H9 (cell line): ENCODE measurements at regions not wholly inside any gene's neighbourhood (a gene's known extent, or its start where the extent isn't known, plus 50 kb on each side); places are given as distances from the start of the nearest gene placed in this dataset.

ENCODE experiments used
- DNase-seq: peaks from one replicate; pipeline ENCODE4 v3.0.0-alpha.2; 2017
- H2AFZ ChIP-seq: one replicate; pipeline ENCODE4 v1.6.1; 2013; ENCODE audit warnings: mild to moderate bottlenecking, low read length, control low read depth, moderate library complexity
- H2AK5ac ChIP-seq: 2 replicates; pipeline ENCODE4 v1.6.1; 2013; ENCODE audit warnings: low read length, control low read depth, mixed read lengths; ENCODE audit not compliant: insufficient read length
- H2BK120ac ChIP-seq: one replicate; pipeline ENCODE4 v1.6.1; 2013; ENCODE audit warnings: low read depth, mild to moderate bottlenecking, low read length, control low read depth, inconsistent platforms; ENCODE audit not compliant: poor library complexity, severe bottlenecking
- H2BK12ac ChIP-seq: 2 replicates; pipeline ENCODE4 v1.6.1; 2013; ENCODE audit warnings: low read length, control low read depth, mixed read lengths, low read depth; ENCODE audit not compliant: insufficient read length
- H2BK15ac ChIP-seq: 2 replicates; pipeline ENCODE4 v1.6.1; 2013; ENCODE audit warnings: low read depth, low read length, control low read depth
- H2BK20ac ChIP-seq: one replicate; pipeline ENCODE4 v1.6.1; 2013; ENCODE audit warnings: low read depth, mild to moderate bottlenecking, low read length, control low read depth, inconsistent platforms; ENCODE audit not compliant: poor library complexity, severe bottlenecking
- H2BK5ac ChIP-seq: 2 replicates; pipeline ENCODE4 v1.6.1; 2013; ENCODE audit warnings: low read length, control low read depth, mixed read lengths; ENCODE audit not compliant: insufficient read length
- H3K14ac ChIP-seq: 2 replicates; pipeline ENCODE4 v1.6.1; 2013; ENCODE audit warnings: low read length, control low read depth; ENCODE audit not compliant: insufficient read depth
- H3K18ac ChIP-seq: 2 replicates; pipeline ENCODE4 v1.6.1; 2013; ENCODE audit warnings: low read depth, mild to moderate bottlenecking, mixed read lengths, low read length, control low read depth; ENCODE audit not compliant: insufficient read length
- H3K23ac ChIP-seq: 2 replicates; pipeline ENCODE4 v1.6.1; 2013; ENCODE audit warnings: low read length, control low read depth, mixed read lengths, low read depth; ENCODE audit not compliant: insufficient read length
- H3K23me2 ChIP-seq: 2 replicates; pipeline ENCODE4 v1.6.1; 2013; ENCODE audit warnings: low read depth, mild to moderate bottlenecking, mixed read lengths, low read length, control low read depth; ENCODE audit not compliant: insufficient read length, poor library complexity, severe bottlenecking
- H3K27ac ChIP-seq: 2 replicates; pipeline ENCODE4 v1.5.1; 2013; ENCODE audit warnings: low read length, control low read depth, mixed read lengths, low read depth; ENCODE audit not compliant: insufficient read length
- H3K27me3 ChIP-seq: 2 replicates; pipeline ENCODE4 v1.6.1; 2013; ENCODE audit warnings: low read length, control low read depth, inconsistent platforms; ENCODE audit not compliant: insufficient read depth
- H3K4ac ChIP-seq: 2 replicates; pipeline ENCODE4 v1.6.1; 2013; ENCODE audit warnings: low read depth, mild to moderate bottlenecking, control low read depth, inconsistent platforms, low read length, moderate library complexity
- H3K4me1 ChIP-seq: 2 replicates; pipeline ENCODE4 v1.6.1; 2013; ENCODE audit warnings: low read length, control low read depth, inconsistent platforms; ENCODE audit not compliant: insufficient read depth
- H3K4me2 ChIP-seq: 2 replicates; pipeline ENCODE4 v1.6.1; 2013; ENCODE audit warnings: low read length, control low read depth, mixed read lengths; ENCODE audit not compliant: insufficient read length, insufficient read depth
- H3K56ac ChIP-seq: 2 replicates; pipeline ENCODE4 v1.6.1; 2013; ENCODE audit warnings: low read depth, mild to moderate bottlenecking, mixed read lengths, low read length, control low read depth; ENCODE audit not compliant: insufficient read length
- H3K79me1 ChIP-seq: 2 replicates; pipeline ENCODE4 v1.6.1; 2013; ENCODE audit warnings: low read depth, mild to moderate bottlenecking, moderate library complexity, low read length, control low read depth, inconsistent platforms; ENCODE audit not compliant: insufficient read depth, poor library complexity, severe bottlenecking
- H3K79me2 ChIP-seq: 2 replicates; pipeline ENCODE4 v1.6.1; 2013; ENCODE audit warnings: low read length, control low read depth, inconsistent platforms; ENCODE audit not compliant: insufficient read depth
- H3K9ac ChIP-seq: 2 replicates; pipeline ENCODE4 v1.6.1; 2013; ENCODE audit warnings: low read length, control low read depth, mixed read lengths; ENCODE audit not compliant: insufficient read length; ENCODE audit errors: extremely low read depth
- H3K9me3 ChIP-seq: one replicate; pipeline ENCODE4 v1.6.1; 2013; ENCODE audit warnings: low read depth, low read length, inconsistent platforms; ENCODE audit not compliant: control insufficient read depth
- H3T11ph ChIP-seq: one replicate; pipeline ENCODE4 v1.6.1; 2013; ENCODE audit warnings: mild to moderate bottlenecking, low read length, control low read depth, inconsistent platforms
- H4K20me1 ChIP-seq: one replicate; pipeline ENCODE4 v1.6.1; 2013; ENCODE audit not compliant: control insufficient read depth, insufficient read length, insufficient read depth
- H4K5ac ChIP-seq: 2 replicates; pipeline ENCODE4 v1.6.1; 2013; ENCODE audit warnings: low read depth, mild to moderate bottlenecking, mixed read lengths, low read length, control low read depth; ENCODE audit not compliant: insufficient read length
- H4K8ac ChIP-seq: replicated peaks from 2 replicates; pipeline ENCODE4 v1.6.1; 2013; ENCODE audit warnings: low read length, control low read depth, mixed read lengths, low read depth; ENCODE audit not compliant: insufficient read length
- H4K91ac ChIP-seq: 2 replicates; pipeline ENCODE4 v1.6.1; 2013; ENCODE audit warnings: low read depth, mild to moderate bottlenecking, moderate library complexity, mixed read lengths, low read length, control low read depth; ENCODE audit not compliant: insufficient read length
- H3K27ac Mint-ChIP-seq, 3 experiments: 2 replicates in 2 of 3; 3 replicates in 1 of 3; pipeline ENCODE4 v1.8.0; 2020 to 2021; ENCODE audit warnings: mixed read lengths in 3 of 3, mild to moderate bottlenecking in 1 of 3, moderate library complexity in 1 of 3
- H3K27me3 Mint-ChIP-seq: 2 replicates; pipeline ENCODE4 v1.8.0; 2021; ENCODE audit warnings: low read depth, mild to moderate bottlenecking, moderate library complexity, mixed read lengths
- H3K36me3 Mint-ChIP-seq, 3 experiments: 2 replicates in 2 of 3; 3 replicates in 1 of 3; pipeline ENCODE4 v1.8.0; 2020 to 2021; ENCODE audit warnings: low read depth in 3 of 3, mixed read lengths in 3 of 3; ENCODE audit not compliant: insufficient read depth in 1 of 3
- H3K4me1 Mint-ChIP-seq, 2 experiments: 2 replicates each; pipeline ENCODE4 v1.8.0; 2020; ENCODE audit warnings: mixed read lengths in 2 of 2
- H3K4me3 Mint-ChIP-seq, 2 experiments: 2 replicates in 1 of 2; 3 replicates in 1 of 2; pipeline ENCODE4 v1.8.0; 2020 to 2021; ENCODE audit warnings: mild to moderate bottlenecking in 2 of 2, mixed read lengths in 2 of 2, moderate library complexity in 1 of 2
- H3K9me3 Mint-ChIP-seq, 2 experiments: 2 replicates in 1 of 2; 3 replicates in 1 of 2; pipeline ENCODE4 v1.8.0; 2020; ENCODE audit warnings: mild to moderate bottlenecking in 2 of 2, mixed read lengths in 2 of 2, moderate library complexity in 1 of 2
- TF ChIP-seq, protein P1 (sequence below): fragments of 200-600 bp; sonication (generic); conservative IDR thresholded peaks from 3 replicates; pipeline ENCODE4 v1.8.0; 2021; ENCODE audit warnings: antibody characterized with exemption, mild to moderate bottlenecking

DNA sequence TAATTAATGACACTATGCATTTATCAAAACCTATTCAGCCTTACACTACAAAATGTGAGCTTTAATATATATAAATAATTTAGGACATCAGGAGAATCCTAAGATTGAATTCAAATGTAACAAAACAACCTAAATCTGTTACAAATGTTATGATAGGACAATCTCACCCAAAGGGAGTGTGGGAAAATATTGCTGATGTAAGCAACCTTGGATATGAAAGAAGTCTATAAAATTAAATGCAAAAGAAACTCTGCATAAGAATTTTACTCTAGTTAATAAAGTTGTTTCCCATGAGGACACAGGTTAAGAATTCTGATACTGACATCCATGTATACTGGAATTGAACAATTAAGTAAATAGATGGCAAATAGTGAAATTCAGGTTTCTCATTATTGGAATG lies 424.5 kb upstream of the MON1B start:
- H3T11ph ChIP-seq: no peak overlapping the region
- Mint-ChIP-seq H3K36me3 (peaks cover 0 to 4% (median 2%) of the 10 kb centered on the region in 3 experiments; a peak in 1 of 7 replicates), H3K27ac (no peak overlapping the region), H3K27me3 (no peaks in the 10 kb centered on the region; the same call in 1 of the 2 replicates), H3K4me1 (peaks cover 3 to 4% of the 10 kb centered on the region in 2 experiments; a peak in 3 of 4 replicates), H3K4me3 (no peak overlapping the region), H3K9me3 (peaks cover 7 to 11% of the 10 kb centered on the region in 2 experiments; a peak in 4 of 5 replicates)
- no peaks in the 10 kb centered on the region for H4K20me1 ChIP-seq
- no peaks in the 10 kb centered on the region for H3K27me3 ChIP-seq
- H2BK120ac ChIP-seq: no peak overlapping the region
- no peaks in the 10 kb centered on the region for H3K79me2 ChIP-seq
- H3K4me2 ChIP-seq: no peak overlapping the region
- no peak overlapping the region for H3K23ac ChIP-seq
- no peak for DNase-seq
- H3K9me3 ChIP-seq: no peaks in the 10 kb centered on the region
- H2BK15ac ChIP-seq: no peak overlapping the region
- no peak overlapping the region for H3K14ac ChIP-seq
- no peak overlapping the region for H2AK5ac ChIP-seq
- H3K56ac ChIP-seq: no peak overlapping the region
- H2AFZ ChIP-seq: no peak overlapping the region
- H3K4ac ChIP-seq: no peak overlapping the region
- H3K4me1 ChIP-seq: 0 out of 2 replicates have a peak, but pooled peaks cover 2% of the 10 kb centered on the region
- H4K8ac ChIP-seq: no peak overlapping the region
- no peaks in the 10 kb centered on the region for H3K79me1 ChIP-seq
- H3K23me2 ChIP-seq: no peaks in the 10 kb centered on the region
- H2BK12ac ChIP-seq: no peak overlapping the region
- TF ChIP-seq, protein P1, sequence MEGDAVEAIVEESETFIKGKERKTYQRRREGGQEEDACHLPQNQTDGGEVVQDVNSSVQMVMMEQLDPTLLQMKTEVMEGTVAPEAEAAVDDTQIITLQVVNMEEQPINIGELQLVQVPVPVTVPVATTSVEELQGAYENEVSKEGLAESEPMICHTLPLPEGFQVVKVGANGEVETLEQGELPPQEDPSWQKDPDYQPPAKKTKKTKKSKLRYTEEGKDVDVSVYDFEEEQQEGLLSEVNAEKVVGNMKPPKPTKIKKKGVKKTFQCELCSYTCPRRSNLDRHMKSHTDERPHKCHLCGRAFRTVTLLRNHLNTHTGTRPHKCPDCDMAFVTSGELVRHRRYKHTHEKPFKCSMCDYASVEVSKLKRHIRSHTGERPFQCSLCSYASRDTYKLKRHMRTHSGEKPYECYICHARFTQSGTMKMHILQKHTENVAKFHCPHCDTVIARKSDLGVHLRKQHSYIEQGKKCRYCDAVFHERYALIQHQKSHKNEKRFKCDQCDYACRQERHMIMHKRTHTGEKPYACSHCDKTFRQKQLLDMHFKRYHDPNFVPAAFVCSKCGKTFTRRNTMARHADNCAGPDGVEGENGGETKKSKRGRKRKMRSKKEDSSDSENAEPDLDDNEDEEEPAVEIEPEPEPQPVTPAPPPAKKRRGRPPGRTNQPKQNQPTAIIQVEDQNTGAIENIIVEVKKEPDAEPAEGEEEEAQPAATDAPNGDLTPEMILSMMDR: no peak
- no peak overlapping the region for H3K18ac ChIP-seq
- H4K91ac ChIP-seq: no peak overlapping the region
- H2BK5ac ChIP-seq: no peak overlapping the region
- H3K27ac ChIP-seq: no peak overlapping the region
- H3K9ac ChIP-seq: no peak overlapping the region
- H4K5ac ChIP-seq: no peak overlapping the region
- H2BK20ac ChIP-seq: no peak overlapping the region
